Activated naive CD4-positive, alpha-beta T cell (primary cell): ENCODE measurements at regions not wholly inside any gene's neighbourhood (a gene's known extent, or its start where the extent isn't known, plus 50 kb on each side); places are given as distances from the start of the nearest gene placed in this dataset.

ENCODE experiments used
- DNase-seq, 4 experiments: peaks; one replicate each; lab custom pipeline; 2025; lab: John Stamatoyannopoulos, UW

GRCh38 chr15:38672814-38673670, 108.4 kb upstream of the RASGRP1 start:
- DNase-seq = no peak

- no peak for DNase-seq
Measured at GRCh38 chr15:38674448-38674847, 109.8 kb upstream of the RASGRP1 start.

GRCh38 chr15:38678281-38678680, 113.7 kb upstream of the RASGRP1 start:
- DNase-seq = no peak

- no peak for DNase-seq
Measured at GRCh38 chr15:38680775-38681174, 116.2 kb upstream of the RASGRP1 start.

GRCh38 chr15:38682363-38682762, 117.7 kb upstream of the RASGRP1 start:
- DNase-seq = no peak

- no peak for DNase-seq
Measured at GRCh38 chr15:38682861-38683260, 118.2 kb upstream of the RASGRP1 start.

GRCh38 chr15:38683382-38684242, 119.0 kb upstream of the RASGRP1 start:
- peak in 3 of 4 experiments; percentile 8 to 56 (median 33) for DNase-seq

- DNase-seq = no peak
Measured at GRCh38 chr15:38684440-38685010, 119.9 kb upstream of the RASGRP1 start.

- DNase-seq = no peak
Measured at GRCh38 chr15:38685686-38686339, 121.2 kb upstream of the RASGRP1 start.

GRCh38 chr15:38687340-38687739, 122.7 kb upstream of the RASGRP1 start:
- DNase-seq = no peak

- DNase-seq = no peak
Measured at GRCh38 chr15:38687775-38688495, 123.3 kb upstream of the RASGRP1 start.

GRCh38 chr15:38688761-38689160, 124.1 kb upstream of the RASGRP1 start:
- peak in 1 of 4 experiments; percentile 9 for DNase-seq

GRCh38 chr15:38689522-38689921, 124.9 kb upstream of the RASGRP1 start:
- DNase-seq = no peak

- DNase-seq = no peak
Measured at GRCh38 chr15:38690216-38690615, 125.6 kb upstream of the RASGRP1 start.

GRCh38 chr15:38690719-38691332, 126.2 kb upstream of the RASGRP1 start:
- DNase-seq = peak; percentile 15 to 72 (median 54)

GRCh38 chr15:38691377-38691776, 126.8 kb upstream of the RASGRP1 start:
- no peak for DNase-seq

GRCh38 chr15:38691965-38692788, 127.6 kb upstream of the RASGRP1 start:
- DNase-seq = no peak

GRCh38 chr15:38692789-38693062, 128.1 kb upstream of the RASGRP1 start:
- DNase-seq = no peak

- no peak for DNase-seq
Measured at GRCh38 chr15:38695249-38696108, 130.9 kb upstream of the RASGRP1 start.
